ENCODE measurements at regions not wholly inside any gene's neighbourhood (a gene's known extent, or its start where the extent isn't known, plus 50 kb on each side); places are given as distances from the start of the nearest gene placed in this dataset.

- TF ChIP-seq, protein P1, sequence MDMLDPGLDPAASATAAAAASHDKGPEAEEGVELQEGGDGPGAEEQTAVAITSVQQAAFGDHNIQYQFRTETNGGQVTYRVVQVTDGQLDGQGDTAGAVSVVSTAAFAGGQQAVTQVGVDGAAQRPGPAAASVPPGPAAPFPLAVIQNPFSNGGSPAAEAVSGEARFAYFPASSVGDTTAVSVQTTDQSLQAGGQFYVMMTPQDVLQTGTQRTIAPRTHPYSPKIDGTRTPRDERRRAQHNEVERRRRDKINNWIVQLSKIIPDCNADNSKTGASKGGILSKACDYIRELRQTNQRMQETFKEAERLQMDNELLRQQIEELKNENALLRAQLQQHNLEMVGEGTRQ (IDR thresholded peaks at IDR 0.05; ENCODE audit: borderline replicate concordance, low read depth, low read length), result no peak
- TF ChIP-seq TBL1XR1 (IDR thresholded peaks at IDR 0.05; ENCODE audit: low read depth, low read length) (no peak), STAT1 (conservative IDR thresholded peaks at IDR 0.05) (no peak), KLF5 (IDR thresholded peaks at IDR 0.05; ENCODE audit: partially characterized antibody) (no peak), MEF2B (IDR thresholded peaks at IDR 0.05; ENCODE audit: partially characterized antibody, poor library complexity, severe bottlenecking) (no peak)
These were observed 261.5 kb downstream of the SNX10 start (continued) for GRCh38 chr7:26553128-26553527.

- Histone ChIP-seq H3K9me3 (replicated peaks; ENCODE audit: control insufficient read depth, insufficient read depth, low read length) (no peaks in the 10 kb centered on the region), H3K36me3 (ENCODE audit: control insufficient read depth in 2 of 2, insufficient read depth in 2 of 2, low read length in 1 of 2) (no peaks in the 10 kb centered on the region), H3K4me3 (no peak overlapping the region), H2AFZ (ENCODE audit: control insufficient read depth, low read depth, low read length) (no peak overlapping the region), H3K27ac (ENCODE audit: control insufficient read depth, insufficient read depth) (no peak overlapping the region), H3K27me3 (replicated peaks in 1 of 2; ENCODE audit: control insufficient read depth in 2 of 2, insufficient read depth in 2 of 2, low read length in 1 of 2) (peaks cover 3 to 8% of the 10 kb centered on the region in 2 experiments; a peak in 3 of 4 replicates), H3K4me2 (ENCODE audit: control insufficient read depth, insufficient read depth) (no peak overlapping the region), H4K20me1 (ENCODE audit: control insufficient read depth, insufficient read depth) (no peaks in the 10 kb centered on the region), H3K9ac (ENCODE audit: control insufficient read depth, insufficient read depth, low read length) (no peak overlapping the region), H3K79me2 (ENCODE audit: control insufficient read depth, insufficient read depth, low read length) (no peaks in the 10 kb centered on the region), H3K4me1 (ENCODE audit: control insufficient read depth, insufficient read depth, low read length) (no peaks in the 10 kb centered on the region)
- FAIRE-seq, result no peak
- DNase-seq (ENCODE audit: low read depth, low spot score), result no peak
- POLR2A ChIA-PET, result no interaction called here
- CTCF ChIA-PET, result no interaction called here
- intact Hi-C loops (cut with micrococcal nuclease; ENCODE audit: unreplicated experiment) (no loop called here), in situ Hi-C loops (cut with MboI) (no loop called here)
- SMC1A ChIA-PET (ENCODE audit: uncharacterized antibody, unreplicated experiment), result interaction anchor here (0.6 to 1.5 kb wide), 2 partner anchors 10 to 170 kb away, joined by 3 read pairs; no protein-coding TSS in a partner anchor
- ATAC-seq, result no peak
- RAD21 ChIA-PET (ENCODE audit: unreplicated experiment), result no interaction called here
- WGBS (ENCODE audit: insufficient coverage, insufficient replicate concordance, low lambda C conversion rate, missing lambda C conversion rate), result 39% methylated on average over 3 of the region's 3 CpGs
- no TSS peak for BruUV-seq (replicated peaks)
- TF ChIP-seq BMI1 (IDR thresholded peaks at IDR 0.05; ENCODE audit: borderline replicate concordance) (no peak), SMAD5 (IDR thresholded peaks at IDR 0.05; ENCODE audit: low read depth) (no peak), RELA (IDR thresholded peaks at IDR 0.05; ENCODE audit: borderline replicate concordance, partially characterized antibody) (no peak), KAT2A (conservative IDR thresholded peaks at IDR 0.05; ENCODE audit: control insufficient read depth, low read depth, low read length) (no peak), ZNF217 (IDR thresholded peaks at IDR 0.05) (no peak), NFYA (IDR thresholded peaks at IDR 0.05; ENCODE audit: borderline replicate concordance, low read depth, low read length) (no peak), FOXK2 (IDR thresholded peaks at IDR 0.05) (no peak), POLR2AphosphoS5 (IDR thresholded peaks at IDR 0.05; ENCODE audit: low read length) (no peak), SMC3 (IDR thresholded peaks at IDR 0.05; ENCODE audit: borderline replicate concordance, low read length) (no peak), HCFC1 (IDR thresholded peaks at IDR 0.05; ENCODE audit: low read length) (no peak), SIX5 (IDR thresholded peaks at IDR 0.05; ENCODE audit: low read depth, low read length, severe bottlenecking) (no peak), SUPT20H (IDR thresholded peaks at IDR 0.05; ENCODE audit: borderline replicate concordance, control insufficient read depth, low read depth, low read length) (no peak)
- TF ChIP-seq, protein P2, sequence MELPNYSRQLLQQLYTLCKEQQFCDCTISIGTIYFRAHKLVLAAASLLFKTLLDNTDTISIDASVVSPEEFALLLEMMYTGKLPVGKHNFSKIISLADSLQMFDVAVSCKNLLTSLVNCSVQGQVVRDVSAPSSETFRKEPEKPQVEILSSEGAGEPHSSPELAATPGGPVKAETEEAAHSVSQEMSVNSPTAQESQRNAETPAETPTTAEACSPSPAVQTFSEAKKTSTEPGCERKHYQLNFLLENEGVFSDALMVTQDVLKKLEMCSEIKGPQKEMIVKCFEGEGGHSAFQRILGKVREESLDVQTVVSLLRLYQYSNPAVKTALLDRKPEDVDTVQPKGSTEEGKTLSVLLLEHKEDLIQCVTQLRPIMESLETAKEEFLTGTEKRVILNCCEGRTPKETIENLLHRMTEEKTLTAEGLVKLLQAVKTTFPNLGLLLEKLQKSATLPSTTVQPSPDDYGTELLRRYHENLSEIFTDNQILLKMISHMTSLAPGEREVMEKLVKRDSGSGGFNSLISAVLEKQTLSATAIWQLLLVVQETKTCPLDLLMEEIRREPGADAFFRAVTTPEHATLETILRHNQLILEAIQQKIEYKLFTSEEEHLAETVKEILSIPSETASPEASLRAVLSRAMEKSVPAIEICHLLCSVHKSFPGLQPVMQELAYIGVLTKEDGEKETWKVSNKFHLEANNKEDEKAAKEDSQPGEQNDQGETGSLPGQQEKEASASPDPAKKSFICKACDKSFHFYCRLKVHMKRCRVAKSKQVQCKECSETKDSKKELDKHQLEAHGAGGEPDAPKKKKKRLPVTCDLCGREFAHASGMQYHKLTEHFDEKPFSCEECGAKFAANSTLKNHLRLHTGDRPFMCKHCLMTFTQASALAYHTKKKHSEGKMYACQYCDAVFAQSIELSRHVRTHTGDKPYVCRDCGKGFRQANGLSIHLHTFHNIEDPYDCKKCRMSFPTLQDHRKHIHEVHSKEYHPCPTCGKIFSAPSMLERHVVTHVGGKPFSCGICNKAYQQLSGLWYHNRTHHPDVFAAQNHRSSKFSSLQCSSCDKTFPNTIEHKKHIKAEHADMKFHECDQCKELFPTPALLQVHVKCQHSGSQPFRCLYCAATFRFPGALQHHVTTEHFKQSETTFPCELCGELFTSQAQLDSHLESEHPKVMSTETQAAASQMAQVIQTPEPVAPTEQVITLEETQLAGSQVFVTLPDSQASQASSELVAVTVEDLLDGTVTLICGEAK (IDR thresholded peaks at IDR 0.05; ENCODE audit: borderline replicate concordance), result no peak
- TF ChIP-seq, protein P3, sequence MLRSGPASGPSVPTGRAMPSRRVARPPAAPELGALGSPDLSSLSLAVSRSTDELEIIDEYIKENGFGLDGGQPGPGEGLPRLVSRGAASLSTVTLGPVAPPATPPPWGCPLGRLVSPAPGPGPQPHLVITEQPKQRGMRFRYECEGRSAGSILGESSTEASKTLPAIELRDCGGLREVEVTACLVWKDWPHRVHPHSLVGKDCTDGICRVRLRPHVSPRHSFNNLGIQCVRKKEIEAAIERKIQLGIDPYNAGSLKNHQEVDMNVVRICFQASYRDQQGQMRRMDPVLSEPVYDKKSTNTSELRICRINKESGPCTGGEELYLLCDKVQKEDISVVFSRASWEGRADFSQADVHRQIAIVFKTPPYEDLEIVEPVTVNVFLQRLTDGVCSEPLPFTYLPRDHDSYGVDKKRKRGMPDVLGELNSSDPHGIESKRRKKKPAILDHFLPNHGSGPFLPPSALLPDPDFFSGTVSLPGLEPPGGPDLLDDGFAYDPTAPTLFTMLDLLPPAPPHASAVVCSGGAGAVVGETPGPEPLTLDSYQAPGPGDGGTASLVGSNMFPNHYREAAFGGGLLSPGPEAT (IDR thresholded peaks at IDR 0.05; ENCODE audit: low read depth), result no peak
These were observed 261.9 kb downstream of the SNX10 start for GRCh38 chr7:26553582-26553981.

All from GM12878 (cell line).